ENCODE measurements at regions not wholly inside any gene's neighbourhood (a gene's known extent, or its start where the extent isn't known, plus 50 kb on each side); places are given as distances from the start of the nearest gene placed in this dataset.

- no peak for TF ChIP-seq CTCF (conservative IDR thresholded peaks at IDR 0.05)
- no peak for TF ChIP-seq EZH2 (IDR thresholded peaks at IDR 0.05; ENCODE audit: low read depth)
Observed at GRCh38 chr6:67047996-67048395, 1341.0 kb upstream of the EYS start.

All from PC-9 (cell line).